Suprapubic skin (tissue), 4 donors: ENCODE measurements at regions not wholly inside any gene's neighbourhood (a gene's known extent, or its start where the extent isn't known, plus 50 kb on each side); places are given as distances from the start of the nearest gene placed in this dataset.

Experiments
- EP300 ChIP-seq: sonication (generic); formaldehyde crosslinking; IDR thresholded peaks from one replicate; pipeline ENCODE4 v1.6.1; 2017; ENCODE audit warnings: antibody characterized with exemption
- POLR2A ChIP-seq, 2 donors: fragments of 450-650 bp; IDR thresholded peaks; one replicate each; pipeline ENCODE4 v1.6.1; 2017; ENCODE audit warnings: antibody characterized with exemption in 2 of 2, mild to moderate bottlenecking in 2 of 2, moderate library complexity in 2 of 2
- POLR2AphosphoS5 ChIP-seq, 3 donors: sonication (generic); formaldehyde crosslinking; IDR thresholded peaks; one replicate each; pipeline ENCODE4 v1.6.1; 2017; ENCODE audit warnings: antibody characterized with exemption in 3 of 3
- TF ChIP-seq, protein P1 (sequence below), 2 donors: fragments of 200-600 bp in 1 of 2; fragments of 450-650 bp in 1 of 2; sonication (generic) in 1 of 2; IDR thresholded peaks; one replicate each; pipeline ENCODE4 v1.5.1; 2016 to 2019; ENCODE audit warnings: antibody characterized with exemption in 2 of 2, mild to moderate bottlenecking in 1 of 2, moderate library complexity in 1 of 2

DNA sequence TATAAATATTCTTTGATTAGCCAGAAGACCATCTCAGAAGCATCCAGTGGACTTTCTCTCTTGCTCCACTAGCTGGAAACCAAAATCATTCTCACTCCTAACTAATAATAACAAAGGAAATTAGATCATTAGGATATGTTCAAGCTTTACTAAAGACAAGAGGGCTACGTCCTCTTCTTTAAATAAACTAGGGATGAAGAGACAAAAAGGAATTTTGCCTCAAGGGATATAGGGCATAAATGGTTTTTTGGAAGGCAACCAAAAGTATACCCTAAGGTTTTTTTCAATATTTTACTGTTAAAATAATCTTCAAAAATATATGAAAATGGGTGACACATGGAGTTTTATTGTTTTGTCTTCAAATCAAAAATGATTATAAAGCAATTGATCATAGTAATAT lies 745.8 kb downstream of the MRPL39 start:
- TF ChIP-seq, protein P1, sequence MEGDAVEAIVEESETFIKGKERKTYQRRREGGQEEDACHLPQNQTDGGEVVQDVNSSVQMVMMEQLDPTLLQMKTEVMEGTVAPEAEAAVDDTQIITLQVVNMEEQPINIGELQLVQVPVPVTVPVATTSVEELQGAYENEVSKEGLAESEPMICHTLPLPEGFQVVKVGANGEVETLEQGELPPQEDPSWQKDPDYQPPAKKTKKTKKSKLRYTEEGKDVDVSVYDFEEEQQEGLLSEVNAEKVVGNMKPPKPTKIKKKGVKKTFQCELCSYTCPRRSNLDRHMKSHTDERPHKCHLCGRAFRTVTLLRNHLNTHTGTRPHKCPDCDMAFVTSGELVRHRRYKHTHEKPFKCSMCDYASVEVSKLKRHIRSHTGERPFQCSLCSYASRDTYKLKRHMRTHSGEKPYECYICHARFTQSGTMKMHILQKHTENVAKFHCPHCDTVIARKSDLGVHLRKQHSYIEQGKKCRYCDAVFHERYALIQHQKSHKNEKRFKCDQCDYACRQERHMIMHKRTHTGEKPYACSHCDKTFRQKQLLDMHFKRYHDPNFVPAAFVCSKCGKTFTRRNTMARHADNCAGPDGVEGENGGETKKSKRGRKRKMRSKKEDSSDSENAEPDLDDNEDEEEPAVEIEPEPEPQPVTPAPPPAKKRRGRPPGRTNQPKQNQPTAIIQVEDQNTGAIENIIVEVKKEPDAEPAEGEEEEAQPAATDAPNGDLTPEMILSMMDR (IDR thresholded peaks at IDR 0.05): no peak
- TF ChIP-seq POLR2AphosphoS5 (IDR thresholded peaks at IDR 0.05) (no peak), POLR2A (IDR thresholded peaks at IDR 0.05) (no peak), EP300 (no peak)
